ENCODE measurements at regions not wholly inside any gene's neighbourhood (a gene's known extent, or its start where the extent isn't known, plus 50 kb on each side); places are given as distances from the start of the nearest gene placed in this dataset.

GRCh38 chr3:74345701-74346100 is 268.8 kb downstream of the CNTN3 start (continued):
- no peak for TF ChIP-seq TEAD4 (IDR thresholded peaks at IDR 0.05; ENCODE audit: borderline replicate concordance, insufficient read depth)
- TF ChIP-seq MAX (IDR thresholded peaks at IDR 0.05; ENCODE audit: low read depth) = no peak

GRCh38 chr3:74344865-74345440 is 269.5 kb downstream of the CNTN3 start:
- no peak overlapping the region for H2AFZ ChIP-seq (ENCODE audit: low read depth)
- no peaks in the 10 kb centered on the region for H3K4me1 ChIP-seq (ENCODE audit: control insufficient read depth in 1 of 2, insufficient read depth in 2 of 2, low read depth in 1 of 2, low read length in 1 of 2)
- H3K9ac ChIP-seq = no peak overlapping the region
- CTCF ChIA-PET = interaction anchor here (0.7 kb wide), 1 partner anchor 19 kb away, joined by 3 read pairs; no protein-coding TSS in a partner anchor
- H3K9me2 ChIP-seq = no peaks in the 10 kb centered on the region
- no peak overlapping the region for H3K27ac ChIP-seq (ENCODE audit: low read depth in 2 of 2, low read length in 1 of 2)
- 67% methylated on average over 3 of the region's 3 CpGs for WGBS (ENCODE audit: low lambda C conversion rate)
- H3K9me3 ChIP-seq = no peaks in the 10 kb centered on the region
- no peak overlapping the region for H3K4me3 ChIP-seq (ENCODE audit: low read depth in 2 of 2, low read length in 1 of 2)
- H3K79me2 ChIP-seq (ENCODE audit: insufficient read depth) = no peaks in the 10 kb centered on the region
- TF ChIP-seq EZH2phosphoT487 (IDR thresholded peaks at IDR 0.05; ENCODE audit: borderline replicate concordance, low read depth) (no peak), MAX (IDR thresholded peaks at IDR 0.05; ENCODE audit: low read depth) (no peak), JUND (IDR thresholded peaks at IDR 0.05) (no peak), CHD2 (IDR thresholded peaks at IDR 0.05; ENCODE audit: low read length, partially characterized antibody) (no peak), RXRA (IDR thresholded peaks at IDR 0.05; ENCODE audit: borderline replicate concordance, low read depth) (no peak), NFIC (IDR thresholded peaks at IDR 0.05; ENCODE audit: borderline replicate concordance) (no peak), PBX3 (IDR thresholded peaks at IDR 0.05) (no peak), ELF1 (IDR thresholded peaks at IDR 0.05) (no peak), FOXM1 (IDR thresholded peaks at IDR 0.05; ENCODE audit: low read depth) (no peak), FOSL2 (IDR thresholded peaks at IDR 0.05; ENCODE audit: borderline replicate concordance, low read depth) (no peak)
- POLR2A ChIA-PET = no interaction called here
- DNase-seq = no peak
- H4K20me1 ChIP-seq (ENCODE audit: insufficient read depth) = no peaks in the 10 kb centered on the region
- H3K4me2 ChIP-seq = no peak overlapping the region
- no peaks in the 10 kb centered on the region for H3F3A ChIP-seq (replicated peaks; ENCODE audit: insufficient read depth)
- H3K36me3 ChIP-seq (replicated peaks in 1 of 2; ENCODE audit: control insufficient read depth in 1 of 2, insufficient read depth in 2 of 2, low read length in 1 of 2) = no peaks in the 10 kb centered on the region
- no peaks in the 10 kb centered on the region for H3K27me3 ChIP-seq (ENCODE audit: insufficient read depth)

GRCh38 chr3:74343391-74343790 is 271.1 kb downstream of the CNTN3 start:
- TF ChIP-seq USF2 (IDR thresholded peaks at IDR 0.05; ENCODE audit: borderline replicate concordance, low read depth, low read length) (no peak), RAD21 (IDR thresholded peaks at IDR 0.05; ENCODE audit: low read length) (no peak)
- POLR2A ChIA-PET = no interaction called here
- no peaks in the 10 kb centered on the region for H4K20me1 ChIP-seq (ENCODE audit: insufficient read depth)
- H3K27me3 ChIP-seq (ENCODE audit: insufficient read depth) = no peaks in the 10 kb centered on the region
- 60% methylated on average over 4 of the region's 4 CpGs for WGBS (ENCODE audit: low lambda C conversion rate)
- H2AFZ ChIP-seq (ENCODE audit: low read depth) = no peak overlapping the region
- no peak overlapping the region for H3K4me3 ChIP-seq (ENCODE audit: low read depth in 2 of 2, low read length in 1 of 2)
- H3K9ac ChIP-seq = no peak overlapping the region
- H3K4me1 ChIP-seq (ENCODE audit: control insufficient read depth in 1 of 2, insufficient read depth in 2 of 2, low read depth in 1 of 2, low read length in 1 of 2) = no peaks in the 10 kb centered on the region
- no peaks in the 10 kb centered on the region for H3K79me2 ChIP-seq (ENCODE audit: insufficient read depth)
- CTCF ChIA-PET = no interaction called here
- H3F3A ChIP-seq (replicated peaks; ENCODE audit: insufficient read depth) = no peaks in the 10 kb centered on the region
- H3K27ac ChIP-seq (ENCODE audit: low read depth in 2 of 2, low read length in 1 of 2) = no peak overlapping the region
- no peaks in the 10 kb centered on the region for H3K36me3 ChIP-seq (replicated peaks in 1 of 2; ENCODE audit: control insufficient read depth in 1 of 2, insufficient read depth in 2 of 2, low read length in 1 of 2)
- DNase-seq = no peak
- no peaks in the 10 kb centered on the region for H3K9me3 ChIP-seq
- no peak overlapping the region for H3K4me2 ChIP-seq
- no peaks in the 10 kb centered on the region for H3K9me2 ChIP-seq
